HEK293 (cell line): ENCODE measurements at regions not wholly inside any gene's neighbourhood (a gene's known extent, or its start where the extent isn't known, plus 50 kb on each side); places are given as distances from the start of the nearest gene placed in this dataset.

ENCODE experiments used
- CTCF ChIA-PET: fragments of 350-600 bp; formaldehyde crosslinking; extraction: SDS; loops from one replicate; lab custom pipeline; 2021; ENCODE audit warnings: antibody characterized with exemption; lab: Yijun Ruan, JAX
- POLR2A ChIA-PET: fragments of 300-600 bp; formaldehyde crosslinking; extraction: SDS; loops from one replicate; lab custom pipeline; 2020; ENCODE audit warnings: antibody characterized with exemption, inconsistent platforms; lab: Yijun Ruan, JAX
- H3K27ac ChIP-seq: fragments of 200-500 bp; sonication (Bioruptor generic); 2 replicates; pipeline ENCODE4 v1.5.1; 2014; ENCODE audit warnings: low read depth, low read length, control low read depth, inconsistent platforms; ENCODE audit errors: extremely low read depth
- H3K36me3 ChIP-seq, 2 experiments: fragments of 200-500 bp in 1 of 2; sonication (Bioruptor generic) in 1 of 2; 1 replicate in 1 of 2; 2 replicates in 1 of 2; pipeline ENCODE4 v1.5.1; 2014 to 2017; ENCODE audit warnings: inconsistent platforms in 2 of 2, low read length in 2 of 2; ENCODE audit not compliant: control insufficient read depth in 2 of 2, insufficient read depth in 1 of 2
- H3K4me1 ChIP-seq: fragments of 200-500 bp; sonication (Bioruptor generic); 2 replicates; pipeline ENCODE4 v1.5.1; 2014; ENCODE audit warnings: mild to moderate bottlenecking, low read length, inconsistent platforms; ENCODE audit not compliant: control insufficient read depth, insufficient read depth
- H3K4me3 ChIP-seq: 2 replicates; pipeline ENCODE4 v1.5.1; 2011; ENCODE audit warnings: low read depth, mild to moderate bottlenecking, control low read depth, low read length, moderate library complexity
- H3K9me3 ChIP-seq: fragments of 200-500 bp; sonication (Bioruptor generic); 2 replicates; pipeline ENCODE4 v1.5.1; 2014; ENCODE audit warnings: low read depth, low read length, inconsistent platforms; ENCODE audit not compliant: control insufficient read depth, insufficient read depth
- EGR2 ChIP-seq: fragments of 450-650 bp; formaldehyde crosslinking; IDR thresholded peaks from 2 replicates; pipeline ENCODE4 v1.5.1; 2016; ENCODE audit warnings: low read depth, missing biosample characterization, missing genetic modification characterization
- FEZF1 ChIP-seq: fragments of 450-650 bp; formaldehyde crosslinking; IDR thresholded peaks from 2 replicates; pipeline ENCODE4 v1.5.1; 2016; ENCODE audit warnings: missing biosample characterization, missing genetic modification characterization
- GLI2 ChIP-seq: fragments of 450-650 bp; formaldehyde crosslinking; IDR thresholded peaks from 2 replicates; pipeline ENCODE4; 2017; ENCODE audit warnings: missing biosample characterization, missing genetic modification characterization, low read depth, borderline replicate concordance
- HIC1 ChIP-seq: fragments of 450-650 bp; formaldehyde crosslinking; IDR thresholded peaks from 2 replicates; pipeline ENCODE4 v1.5.1; 2016; ENCODE audit warnings: missing biosample characterization, missing genetic modification characterization
- RBAK ChIP-seq: fragments of 450-650 bp; formaldehyde crosslinking; IDR thresholded peaks from 2 replicates; pipeline ENCODE4 v1.5.1; 2016; ENCODE audit warnings: missing biosample characterization, missing genetic modification characterization
- ZEB2 ChIP-seq: fragments of 450-650 bp; formaldehyde crosslinking; IDR thresholded peaks from 2 replicates; pipeline ENCODE4 v1.5.1; 2016; ENCODE audit warnings: missing biosample characterization, missing genetic modification characterization
- ZNF157 ChIP-seq: fragments of 450-650 bp; formaldehyde crosslinking; IDR thresholded peaks from 2 replicates; pipeline ENCODE4 v1.5.1; 2016; ENCODE audit warnings: missing biosample characterization, missing genetic modification characterization
- ZNF2 ChIP-seq: fragments of 450-650 bp; formaldehyde crosslinking; IDR thresholded peaks from 2 replicates; pipeline ENCODE4 v1.5.1; 2016; ENCODE audit warnings: missing biosample characterization, missing genetic modification characterization
- ZNF350 ChIP-seq: fragments of 450-650 bp; formaldehyde crosslinking; IDR thresholded peaks from 2 replicates; pipeline ENCODE4 v1.5.0; 2017; ENCODE audit warnings: missing biosample characterization, mild to moderate bottlenecking, missing genetic modification characterization
- ZNF48 ChIP-seq: fragments of 450-650 bp; formaldehyde crosslinking; IDR thresholded peaks from 2 replicates; pipeline ENCODE4 v1.5.1; 2016; ENCODE audit warnings: missing biosample characterization, missing genetic modification characterization
- ZNF580 ChIP-seq: fragments of 450-650 bp; formaldehyde crosslinking; IDR thresholded peaks from 2 replicates; pipeline ENCODE4 v1.5.1; 2016; ENCODE audit warnings: missing biosample characterization, missing genetic modification characterization
- ZNF768 ChIP-seq: fragments of 450-650 bp; formaldehyde crosslinking; IDR thresholded peaks from 2 replicates; pipeline ENCODE4 v1.5.1; 2018; ENCODE audit warnings: missing biosample characterization, mild to moderate bottlenecking, missing genetic modification characterization
- TF ChIP-seq, protein P1 (sequence below): fragments of 450-650 bp; formaldehyde crosslinking; IDR thresholded peaks from 2 replicates; pipeline ENCODE4 v1.5.1; 2016; ENCODE audit warnings: missing biosample characterization, missing genetic modification characterization, borderline replicate concordance

GRCh38 chr12:127146991-127147718, 1119.8 kb upstream of the TMEM132C start:
- no peaks in the 10 kb centered on the region for H3K4me1 ChIP-seq
- CTCF ChIA-PET = no interaction called here
- POLR2A ChIA-PET = no interaction called here
- no peak for TF ChIP-seq FEZF1 (tag by site-specific recombination)
- H3K9me3 ChIP-seq = no peaks in the 10 kb centered on the region
- H3K36me3 ChIP-seq = no peaks in the 10 kb centered on the region
- H3K27ac ChIP-seq = no peak overlapping the region
- H3K4me3 ChIP-seq = no peak overlapping the region

GRCh38 chr12:127147724-127148123, 1119.2 kb upstream of the TMEM132C start:
- POLR2A ChIA-PET = no interaction called here
- no peak for TF ChIP-seq GLI2 (tag by site-specific recombination)
- TF ChIP-seq ZNF768 = no peak
- TF ChIP-seq ZNF157 = no peak
- H3K4me3 ChIP-seq = no peak overlapping the region

GRCh38 chr12:127148318-127148717, 1118.7 kb upstream of the TMEM132C start:
- TF ChIP-seq RBAK (tag by site-specific recombination) = no peak
- TF ChIP-seq, all 188 proteins: peak for 0
- ChIA-PET CTCF (no interaction called here), POLR2A (no interaction called here)
- Histone ChIP-seq H3K36me3 (no peaks in the 10 kb centered on the region), H3K9me3 (no peaks in the 10 kb centered on the region), H3K4me1 (no peaks in the 10 kb centered on the region), H3K27ac (no peak overlapping the region), H3K4me3 (no peak overlapping the region)

More at GRCh38 chr12:127147724-127148123, 1119.2 kb upstream of the TMEM132C start:
- Histone ChIP-seq H3K9me3 (no peaks in the 10 kb centered on the region), H3K27ac (no peak overlapping the region), H3K36me3 (no peaks in the 10 kb centered on the region), H3K4me1 (no peaks in the 10 kb centered on the region)
- CTCF ChIA-PET = no interaction called here

- H3K4me1 ChIP-seq = no peaks in the 10 kb centered on the region
- CTCF ChIA-PET = no interaction called here
Observed at GRCh38 chr12:127149226-127149964, 1117.6 kb upstream of the TMEM132C start.

DNA sequence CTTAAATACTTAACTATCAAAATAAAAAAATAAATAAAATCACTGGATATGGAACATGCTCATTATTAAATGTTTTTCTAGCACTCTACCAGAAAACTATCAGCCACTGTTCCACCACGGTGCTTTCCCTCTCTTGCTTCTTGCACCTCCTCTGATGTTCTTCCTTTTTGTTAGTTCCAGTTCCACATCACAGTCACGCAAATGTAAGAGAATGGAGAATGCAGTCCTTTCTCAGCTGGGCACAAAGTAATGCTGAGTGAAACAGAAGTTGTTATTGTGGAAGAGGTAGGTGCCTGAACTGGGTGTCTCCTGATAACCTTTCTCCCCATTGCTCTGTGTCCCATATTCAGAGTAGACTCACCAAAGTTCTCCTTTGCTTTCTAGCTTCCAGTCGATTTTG, 1116.9 kb upstream of the TMEM132C start:
- POLR2A ChIA-PET = no interaction called here

More at GRCh38 chr12:127149226-127149964, 1117.6 kb upstream of the TMEM132C start:
- Histone ChIP-seq H3K36me3 (no peaks in the 10 kb centered on the region), H3K4me3 (no peak overlapping the region), H3K9me3 (no peaks in the 10 kb centered on the region), H3K27ac (no peak overlapping the region)
- POLR2A ChIA-PET = no interaction called here
- TF ChIP-seq ZNF48 (tag by site-specific recombination) = no peak
- TF ChIP-seq, protein P1, sequence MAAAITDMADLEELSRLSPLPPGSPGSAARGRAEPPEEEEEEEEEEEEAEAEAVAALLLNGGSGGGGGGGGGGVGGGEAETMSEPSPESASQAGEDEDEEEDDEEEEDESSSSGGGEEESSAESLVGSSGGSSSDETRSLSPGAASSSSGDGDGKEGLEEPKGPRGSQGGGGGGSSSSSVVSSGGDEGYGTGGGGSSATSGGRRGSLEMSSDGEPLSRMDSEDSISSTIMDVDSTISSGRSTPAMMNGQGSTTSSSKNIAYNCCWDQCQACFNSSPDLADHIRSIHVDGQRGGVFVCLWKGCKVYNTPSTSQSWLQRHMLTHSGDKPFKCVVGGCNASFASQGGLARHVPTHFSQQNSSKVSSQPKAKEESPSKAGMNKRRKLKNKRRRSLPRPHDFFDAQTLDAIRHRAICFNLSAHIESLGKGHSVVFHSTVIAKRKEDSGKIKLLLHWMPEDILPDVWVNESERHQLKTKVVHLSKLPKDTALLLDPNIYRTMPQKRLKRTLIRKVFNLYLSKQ (tag by site-specific recombination) = no peak

More for the DNA sequence above, 1116.9 kb upstream of the TMEM132C start:
- Histone ChIP-seq H3K27ac (no peak overlapping the region), H3K4me1 (no peaks in the 10 kb centered on the region), H3K36me3 (no peaks in the 10 kb centered on the region), H3K9me3 (no peaks in the 10 kb centered on the region), H3K4me3 (no peak overlapping the region)
- TF ChIP-seq HIC1 (tag by site-specific recombination) (no peak), EGR2 (tag by site-specific recombination) (no peak), ZEB2 (no peak), ZNF350 (tag by site-specific recombination) (no peak), ZNF2 (tag by site-specific recombination) (no peak), ZNF580 (tag by site-specific recombination) (no peak)
- CTCF ChIA-PET = no interaction called here
